Amygdala (tissue), 56 donors: ENCODE measurements at regions not wholly inside any gene's neighbourhood (a gene's known extent, or its start where the extent isn't known, plus 50 kb on each side); places are given as distances from the start of the nearest gene placed in this dataset.
A peak's percentile ranks its signal among the peaks of the same experiment; 100 is the strongest.
"Not testable (repeated sequence)": the region's sequence is repeated elsewhere in the genome, so short reads cannot be mapped to it uniquely, and the experiment has no call there.

Experiments used
- DNase-seq, 56 donors: peaks; one replicate each; lab custom pipeline; 2025; lab: John Stamatoyannopoulos, UW

DNA sequence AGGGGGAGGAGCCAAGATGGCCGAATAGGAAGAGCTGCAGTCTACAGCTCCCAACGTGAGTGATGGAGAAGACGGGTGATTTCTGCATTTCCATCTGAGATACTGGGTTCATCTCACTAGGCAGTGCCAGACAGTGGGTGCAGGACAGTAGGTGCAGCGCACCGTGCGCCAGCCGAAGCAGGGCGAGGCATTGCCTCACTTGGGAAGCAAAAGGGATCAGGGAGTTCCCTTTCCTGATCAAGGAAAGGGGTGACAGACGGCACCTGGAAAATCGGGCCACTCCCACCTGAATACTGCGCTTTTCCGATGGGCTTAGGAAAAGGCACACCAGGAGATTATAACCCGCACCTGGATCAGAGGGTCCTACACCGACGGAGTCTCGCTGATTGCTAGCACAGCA, 121.1 kb upstream of the SESTD1 start:
- DNase-seq: not testable (repeated sequence)

DNA sequence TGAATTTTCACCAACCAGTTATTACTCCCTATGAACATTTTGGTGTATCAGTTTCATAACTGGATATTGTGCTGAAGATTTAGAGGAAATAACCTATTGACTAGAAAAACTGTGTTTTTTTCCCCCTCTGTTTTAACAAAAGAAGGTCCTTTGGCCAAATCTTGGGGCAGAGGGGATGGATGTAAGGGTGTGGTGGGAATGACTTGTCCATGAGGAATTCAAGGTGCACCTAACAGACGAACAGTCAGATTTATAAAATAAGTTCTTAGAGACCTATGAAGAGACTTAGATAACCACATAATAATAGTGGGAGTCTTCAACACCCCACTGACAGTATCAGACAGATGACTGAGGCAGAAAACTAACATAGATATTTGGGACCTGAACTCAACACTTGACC, 119.3 kb upstream of the SESTD1 start:
- DNase-seq: no peak

DNA sequence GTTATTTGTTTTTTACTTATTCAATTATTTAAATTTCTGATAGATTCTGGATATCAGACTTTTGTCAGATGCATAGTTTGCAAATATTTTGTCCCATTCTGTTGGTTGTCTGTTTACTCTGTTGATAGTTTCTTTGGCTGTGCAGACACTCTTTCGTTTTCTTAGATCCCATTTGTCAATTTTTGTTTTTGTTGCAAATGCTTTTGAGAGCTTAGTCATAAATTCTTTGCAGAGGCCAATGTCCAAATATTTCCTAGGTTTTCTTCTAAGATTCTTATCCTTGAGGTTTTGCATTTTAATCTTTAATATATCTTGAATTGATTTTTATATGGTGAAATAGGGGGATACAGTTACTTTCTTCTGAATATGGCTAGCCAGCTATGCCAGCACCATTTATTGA, 112.7 kb upstream of the SESTD1 start:
- DNase-seq: no peak

DNA sequence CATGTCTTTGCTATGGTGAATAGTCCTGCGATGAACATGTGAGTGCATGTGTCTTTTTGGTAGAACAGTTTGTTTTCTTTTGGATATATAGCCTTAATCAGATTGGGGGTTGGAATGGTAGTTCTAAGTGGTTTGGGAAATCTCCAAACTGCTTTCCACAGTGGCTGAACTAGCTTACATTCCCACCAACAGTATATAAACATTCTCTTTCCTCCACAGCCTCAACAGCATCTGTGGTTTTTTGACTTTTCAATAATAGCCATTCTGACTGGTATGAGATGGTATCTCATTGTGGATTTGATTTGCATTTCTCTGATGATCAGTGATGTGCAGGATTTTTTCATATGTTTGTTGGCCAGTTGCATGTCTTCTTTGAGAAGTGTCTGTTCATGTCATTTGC, 112.2 kb upstream of the SESTD1 start:
- no peak for DNase-seq

- DNase-seq: no peak
Observed at GRCh38 chr2:179373816-179374215, 109.2 kb upstream of the SESTD1 start.

- not testable (repeated sequence) for DNase-seq
Observed at GRCh38 chr2:179365561-179365960, 100.9 kb upstream of the SESTD1 start.

GRCh38 chr2:179355881-179356280, 91.2 kb upstream of the SESTD1 start:
- DNase-seq: no peak

- no peak for DNase-seq
Observed at GRCh38 chr2:179354739-179355537, 90.3 kb upstream of the SESTD1 start.

DNA sequence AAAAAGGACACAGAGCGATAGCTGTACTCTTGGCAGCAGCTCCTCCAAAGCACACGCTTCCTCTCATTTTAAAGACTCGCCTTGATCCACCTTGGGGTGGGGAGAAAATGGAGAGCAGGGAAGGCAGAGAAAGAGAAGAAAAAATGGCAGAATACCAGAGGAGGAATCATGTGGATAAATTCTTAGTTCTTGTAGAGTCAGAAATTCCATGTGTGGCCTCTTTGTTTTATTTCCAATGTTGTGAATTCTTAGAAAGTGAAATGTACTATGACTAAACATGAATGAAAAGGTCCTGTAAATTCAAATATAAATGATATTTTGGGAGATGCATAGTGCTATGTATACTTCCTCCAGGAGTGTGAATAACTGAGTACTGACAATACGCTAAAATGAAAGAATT, 89.7 kb upstream of the SESTD1 start:
- no peak for DNase-seq

DNA sequence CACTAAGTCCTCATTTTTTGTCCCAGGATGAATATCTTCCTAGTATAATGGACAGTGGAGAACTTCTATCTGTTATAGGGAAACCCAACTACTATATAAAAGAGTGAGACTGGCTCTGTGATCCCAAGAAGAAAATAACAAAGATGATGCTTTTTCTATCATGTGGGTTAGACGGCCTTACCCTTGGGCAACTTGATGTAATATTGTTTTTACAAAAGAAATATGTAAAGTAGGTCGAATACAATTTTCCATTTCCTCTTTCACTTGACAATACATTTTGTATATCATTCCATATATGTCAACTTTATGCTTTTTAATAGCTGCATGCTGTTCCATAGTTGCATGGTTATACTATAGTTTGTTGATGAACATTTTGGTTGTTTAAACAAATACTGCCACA, 87.5 kb upstream of the SESTD1 start:
- no peak for DNase-seq

- DNase-seq: no peak
Observed at GRCh38 chr2:179351057-179351456, 86.4 kb upstream of the SESTD1 start.

DNA sequence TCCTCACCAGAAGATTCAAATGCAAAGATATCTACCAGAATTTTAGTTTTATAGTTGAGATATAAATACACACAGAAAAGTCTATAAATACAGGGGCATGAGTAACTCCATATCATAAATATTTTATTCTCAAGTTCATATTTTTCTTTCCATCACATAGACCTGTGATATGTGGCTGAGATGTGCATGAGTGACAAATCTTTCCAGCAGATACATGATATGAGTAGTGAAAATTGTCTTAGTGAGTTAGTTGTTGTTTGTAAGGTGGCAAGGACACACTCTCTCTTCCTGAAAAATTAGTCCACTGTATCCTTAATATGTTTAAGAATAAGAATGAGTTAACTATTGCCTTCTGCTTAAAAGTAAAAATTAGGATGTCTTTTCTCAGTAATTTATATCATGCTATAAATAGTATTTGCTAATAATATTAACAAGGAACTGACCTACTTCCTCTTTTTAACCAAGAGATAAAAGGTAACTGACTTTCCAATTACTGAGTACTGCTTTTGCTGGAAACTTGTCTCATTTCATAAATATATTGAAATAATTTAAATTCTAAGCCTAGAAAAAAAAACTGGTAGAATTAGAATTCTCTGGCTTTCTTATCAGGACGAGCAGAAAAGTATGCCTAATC, 85.2 kb upstream of the SESTD1 start:
- DNase-seq: no peak

- DNase-seq: no peak
Observed at GRCh38 chr2:179348906-179349305, 84.3 kb upstream of the SESTD1 start.

DNA sequence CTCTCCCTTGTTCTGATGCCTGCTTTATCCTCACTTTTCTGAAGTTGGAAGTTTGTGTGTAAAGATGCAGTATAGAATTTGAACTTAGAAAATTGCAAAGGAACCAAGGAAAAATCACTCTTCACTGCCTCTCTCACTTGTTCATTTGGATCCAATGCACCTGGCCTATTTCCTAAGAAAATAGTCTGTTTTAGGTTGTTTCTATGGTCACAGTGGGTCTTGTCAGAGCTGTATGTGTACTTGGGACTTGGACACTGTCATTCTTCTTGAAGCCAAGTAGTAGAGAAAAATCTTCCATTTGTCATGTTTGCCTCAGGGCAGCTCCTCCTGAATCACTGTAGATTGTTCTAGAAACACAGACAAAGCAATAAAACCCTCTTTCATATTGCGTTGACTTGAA, 80.3 kb upstream of the SESTD1 start:
- DNase-seq: no peak

- no peak for DNase-seq
Observed at GRCh38 chr2:179344280-179344964, 79.8 kb upstream of the SESTD1 start.

DNA sequence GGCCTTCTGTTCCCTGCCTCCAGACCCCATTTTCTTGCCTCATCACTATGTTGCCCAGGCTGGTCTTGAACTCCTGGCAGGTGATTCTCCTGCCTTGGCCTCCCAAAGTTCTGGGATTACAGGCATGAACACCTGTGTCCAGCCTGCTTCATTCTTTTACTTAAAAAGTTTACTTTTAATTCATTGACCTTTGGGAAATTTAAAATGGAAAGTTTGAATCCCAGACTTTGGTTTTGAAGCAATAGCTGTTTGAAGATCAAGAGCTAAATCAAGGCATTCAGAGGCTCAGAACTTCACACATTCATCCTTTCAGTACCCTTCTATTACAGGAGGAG, 79.3 kb upstream of the SESTD1 start:
- DNase-seq: no peak

DNA sequence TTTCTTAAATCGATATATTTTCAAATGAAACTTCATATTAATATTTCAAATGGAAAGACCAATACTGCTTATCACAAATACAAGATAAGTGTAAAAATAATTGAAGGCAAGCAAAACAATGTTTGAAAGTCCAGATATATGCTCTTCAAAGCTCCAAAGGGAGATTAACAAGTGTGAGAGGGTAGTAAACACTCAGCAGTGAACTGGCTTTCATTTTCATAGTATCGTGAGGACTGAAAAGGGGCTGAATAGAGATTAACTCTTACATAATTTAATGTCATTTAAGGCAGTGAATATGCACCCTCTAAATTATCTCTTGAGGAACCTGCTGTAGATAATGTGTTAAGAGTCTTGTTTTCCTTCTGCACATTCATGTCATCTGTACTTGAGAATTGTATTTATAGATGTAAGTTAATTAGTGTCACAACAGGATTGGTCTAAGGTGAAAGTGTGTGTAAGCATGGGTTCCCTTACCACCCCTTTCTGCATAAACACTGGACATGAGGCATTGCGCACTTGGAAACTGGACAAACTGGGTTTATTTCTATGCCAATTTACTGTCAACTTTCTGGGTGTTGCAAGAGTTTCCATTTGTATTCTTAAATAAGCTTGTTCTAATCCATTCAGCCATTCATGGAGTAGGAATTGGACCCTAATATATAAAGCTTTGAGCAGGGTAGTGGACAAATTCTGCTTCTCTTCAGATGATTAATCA, 76.7 kb upstream of the SESTD1 start:
- no peak for DNase-seq

DNA sequence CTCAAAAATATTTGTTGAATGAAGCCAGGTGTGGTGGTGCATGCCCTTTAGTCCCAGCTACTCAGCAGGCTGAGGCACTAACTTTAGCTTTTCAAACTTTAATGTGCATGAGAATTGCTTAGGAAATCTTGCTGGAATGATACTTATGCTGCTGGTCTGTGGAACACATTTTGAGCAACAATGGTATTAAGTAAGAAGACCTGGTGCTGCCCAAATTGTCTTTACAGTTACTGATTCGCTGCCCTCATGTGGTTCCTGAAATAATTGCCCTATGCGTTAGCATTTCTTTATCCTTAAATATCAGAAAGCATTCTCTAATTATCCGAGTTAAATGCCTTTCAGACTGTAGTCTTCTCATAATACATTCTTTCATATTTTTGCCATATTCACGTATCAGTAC, 76.0 kb upstream of the SESTD1 start:
- DNase-seq: peak in 3 of 56 donors; percentile 2 to 20 (median 6)

DNA sequence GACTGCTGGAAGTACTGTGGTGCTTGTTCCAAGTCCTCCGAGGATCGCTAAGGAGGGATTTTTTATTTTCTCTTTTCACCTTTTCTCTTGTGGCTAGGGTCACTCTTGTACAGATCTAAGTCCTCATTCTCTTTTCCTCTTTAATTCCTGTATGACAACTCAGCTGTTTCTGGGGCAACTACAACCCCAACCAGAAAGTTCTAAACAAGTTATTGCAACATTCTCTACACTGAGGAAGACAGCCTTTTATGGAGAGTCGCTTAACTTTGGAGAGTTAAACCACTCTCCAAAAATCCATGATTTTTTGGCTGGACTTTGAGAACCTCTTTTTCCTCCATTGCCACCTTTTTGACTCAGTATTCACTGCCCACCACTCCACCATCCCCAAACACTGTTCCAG, 74.0 kb upstream of the SESTD1 start:
- DNase-seq: no peak

- DNase-seq: no peak
Observed at GRCh38 chr2:179336782-179337534, 72.3 kb upstream of the SESTD1 start.

GRCh38 chr2:179335732-179336131, 71.1 kb upstream of the SESTD1 start:
- no peak for DNase-seq
